GM12878 (cell line): ENCODE measurements at regions not wholly inside any gene's neighbourhood (a gene's known extent, or its start where the extent isn't known, plus 50 kb on each side); places are given as distances from the start of the nearest gene placed in this dataset.

ENCODE experiments used
- ATAC-seq: fragments of 200-7000 bp; cut with Tn5 transposase; 3 replicates; pipeline ENCODE4 v1.9.1; 2020; ENCODE audit warnings: mild to moderate bottlenecking, moderate library complexity
- BruUV-seq: library from RNA; stranded (reverse); fragments of 400-500 nt; replicated peaks from 2 replicates; lab custom pipeline; 2021; lab: Mats Ljungman, UMichigan
- CTCF ChIA-PET: fragments of 300-600 bp; sonication (Branson Sonifier 250); formaldehyde crosslinking; extraction: SDS; loops from one replicate; lab custom pipeline; 2021; ENCODE audit warnings: inconsistent platforms; lab: Yijun Ruan, JAX
- POLR2A ChIA-PET: fragments of 350-600 bp; formaldehyde crosslinking; extraction: SDS; loops from one replicate; lab custom pipeline; 2021; ENCODE audit warnings: inconsistent platforms; lab: Charles Lee
- RAD21 ChIA-PET: fragments of 300-600 bp; sonication (Branson Sonifier 250); formaldehyde crosslinking; loops from one replicate; lab custom pipeline; 2023; ENCODE audit warnings: antibody characterized with exemption; ENCODE audit not compliant: unreplicated experiment; lab: Charles Lee
- SMC1A ChIA-PET: fragments of 300-600 bp; sonication (Branson Sonifier 250); formaldehyde crosslinking; loops from one replicate; lab custom pipeline; 2023; ENCODE audit not compliant: unreplicated experiment, uncharacterized antibody; lab: Charles Lee
- DNase-seq: peaks from one replicate; pipeline ENCODE4 v3.0.0-alpha.2; 2011; ENCODE audit warnings: low read depth, low spot score
- FAIRE-seq: peaks from 3 replicates; lab custom pipeline; 2011; peaks lifted over from hg19 to GRCh38; lab: Jason Lieb, UNC
- H2AFZ ChIP-seq: 2 replicates; pipeline ENCODE4 v1.6.0; 2011; ENCODE audit warnings: low read depth, low read length, control low read depth; ENCODE audit not compliant: control insufficient read depth
- H3K27ac ChIP-seq: 2 replicates; pipeline ENCODE4 v1.5.1; 2011; ENCODE audit warnings: control low read depth; ENCODE audit not compliant: control insufficient read depth, insufficient read depth
- H3K27me3 ChIP-seq, 2 experiments: replicated peaks in 1 of 2; 2 replicates each; pipeline versions ENCODE4 v1.6.0 to v1.6.1; 2011; ENCODE audit warnings: low read length in 1 of 2; ENCODE audit not compliant: control insufficient read depth in 2 of 2, insufficient read depth in 2 of 2
- H3K36me3 ChIP-seq, 2 experiments: 2 replicates each; pipeline ENCODE4 v1.5.1; 2011; ENCODE audit warnings: low read length in 1 of 2; ENCODE audit not compliant: control insufficient read depth in 2 of 2, insufficient read depth in 2 of 2
- H3K4me1 ChIP-seq: 2 replicates; pipeline ENCODE4 v1.6.1; 2011; ENCODE audit warnings: mild to moderate bottlenecking, low read length, moderate library complexity, mixed read lengths; ENCODE audit not compliant: control insufficient read depth, insufficient read depth
- H3K4me2 ChIP-seq: 2 replicates; pipeline ENCODE4 v1.6.0; 2011; ENCODE audit warnings: control low read depth; ENCODE audit not compliant: control insufficient read depth, insufficient read depth
- H3K4me3 ChIP-seq: fragments of 200-600 bp; sonication (generic); 2 replicates; pipeline ENCODE4 v1.5.1; 2016
- H3K79me2 ChIP-seq: 2 replicates; pipeline ENCODE4 v1.6.0; 2011; ENCODE audit warnings: low read length; ENCODE audit not compliant: control insufficient read depth, insufficient read depth
- H3K9ac ChIP-seq: 2 replicates; pipeline ENCODE4 v1.8.0; 2011; ENCODE audit warnings: low read length, control low read depth, mixed read lengths; ENCODE audit not compliant: control insufficient read depth, insufficient read depth
- H3K9me3 ChIP-seq: replicated peaks from 3 replicates; pipeline ENCODE4 v1.5.1; 2011; ENCODE audit warnings: mild to moderate bottlenecking, low read length; ENCODE audit not compliant: control insufficient read depth, insufficient read depth
- H4K20me1 ChIP-seq: 2 replicates; pipeline ENCODE4 v1.6.0; 2011; ENCODE audit not compliant: control insufficient read depth, insufficient read depth
- BMI1 ChIP-seq: fragments of 450-650 bp; IDR thresholded peaks from 2 replicates; pipeline ENCODE4 v1.6.1; 2016; ENCODE audit warnings: mild to moderate bottlenecking, moderate library complexity, borderline replicate concordance
- BRCA1 ChIP-seq: IDR thresholded peaks from 2 replicates; pipeline ENCODE4 v1.6.1; 2011; ENCODE audit warnings: low read depth, low read length, improper control_type of control experiment
- CBX5 ChIP-seq: sonication (generic); IDR thresholded peaks from 2 replicates; pipeline ENCODE4 v1.6.1; 2016; ENCODE audit warnings: low read depth, moderate library complexity, mild to moderate bottlenecking, inconsistent platforms
- FOXM1 ChIP-seq: IDR thresholded peaks from 2 replicates; pipeline ENCODE4 v1.6.1; 2012; ENCODE audit warnings: low read depth, mild to moderate bottlenecking, inconsistent platforms, low read length, moderate library complexity
- GABPA ChIP-seq: IDR thresholded peaks from 2 replicates; pipeline ENCODE4 v1.6.1; 2014; ENCODE audit warnings: antibody characterized with exemption, low read depth, mild to moderate bottlenecking, inconsistent platforms
- KAT2A ChIP-seq: conservative IDR thresholded peaks from 2 replicates; pipeline ENCODE4 v1.6.1; 2011; ENCODE audit warnings: low read depth, low read length; ENCODE audit not compliant: control insufficient read depth
- LARP7 ChIP-seq: fragments of 450-650 bp; IDR thresholded peaks from 2 replicates; pipeline ENCODE4 v1.6.1; 2017; ENCODE audit warnings: mild to moderate bottlenecking
- MTA2 ChIP-seq: fragments of 450-650 bp; IDR thresholded peaks from 2 replicates; pipeline ENCODE4 v1.6.1; 2016; ENCODE audit warnings: low read depth, mild to moderate bottlenecking, moderate library complexity
- MTA3 ChIP-seq: IDR thresholded peaks from 2 replicates; pipeline ENCODE4 v1.6.1; 2012; ENCODE audit warnings: low read length, inconsistent platforms, borderline replicate concordance
- MYC ChIP-seq: IDR thresholded peaks from 2 replicates; pipeline ENCODE4 v1.6.1; 2011; ENCODE audit warnings: mild to moderate bottlenecking, low read length, moderate library complexity, inconsistent platforms; ENCODE audit not compliant: insufficient read depth, insufficient replicate concordance, insufficient read length, severe bottlenecking
- NFYA ChIP-seq: IDR thresholded peaks from 2 replicates; pipeline ENCODE4 v1.6.1; 2011; ENCODE audit warnings: low read depth, mild to moderate bottlenecking, low read length, improper control_type of control experiment, borderline replicate concordance
- PAX5 ChIP-seq: IDR thresholded peaks from 2 replicates; pipeline ENCODE4 v1.6.1; 2011; ENCODE audit warnings: low read depth, low read length, borderline replicate concordance
- RBBP5 ChIP-seq: fragments of 200-600 bp; sonication (generic); conservative IDR thresholded peaks from 2 replicates; pipeline ENCODE4 v1.6.1; 2016
- SIX5 ChIP-seq: IDR thresholded peaks from 2 replicates; pipeline ENCODE4 v1.6.1; 2011; ENCODE audit warnings: mild to moderate bottlenecking, low read depth, low read length, moderate library complexity; ENCODE audit not compliant: severe bottlenecking
- SMARCA5 ChIP-seq: fragments of 450-650 bp; IDR thresholded peaks from 2 replicates; pipeline ENCODE4 v1.6.1; 2017; ENCODE audit warnings: mild to moderate bottlenecking
- SPI1 ChIP-seq: IDR thresholded peaks from 2 replicates; pipeline ENCODE4 v1.6.1; 2011; ENCODE audit warnings: low read depth, mild to moderate bottlenecking, low read length, moderate library complexity, borderline replicate concordance; ENCODE audit not compliant: insufficient read depth
- SREBF2 ChIP-seq: IDR thresholded peaks from 2 replicates; pipeline ENCODE4 v1.6.1; 2012; ENCODE audit warnings: mild to moderate bottlenecking, low read length
- STAT1 ChIP-seq: fragments of 450-650 bp; conservative IDR thresholded peaks from 2 replicates; pipeline ENCODE4 v1.6.1; 2014; ENCODE audit warnings: antibody characterized with exemption, mild to moderate bottlenecking
- SUPT20H ChIP-seq: IDR thresholded peaks from 2 replicates; pipeline ENCODE4 v1.6.1; 2011; ENCODE audit warnings: low read depth, mild to moderate bottlenecking, low read length, moderate library complexity, borderline replicate concordance; ENCODE audit not compliant: control insufficient read depth
- TCF7 ChIP-seq: IDR thresholded peaks from 2 replicates; pipeline ENCODE4 v1.6.1; 2014; ENCODE audit warnings: antibody characterized with exemption, borderline replicate concordance
- WRNIP1 ChIP-seq: IDR thresholded peaks from 2 replicates; pipeline ENCODE4 v1.6.1; 2011; ENCODE audit warnings: low read depth, low read length, improper control_type of control experiment, borderline replicate concordance
- YBX1 ChIP-seq: fragments of 450-650 bp; IDR thresholded peaks from 2 replicates; pipeline ENCODE4 v1.6.1; 2016; ENCODE audit warnings: antibody characterized with exemption
- WGBS: methylation state at CpG from one replicate; pipeline ENCODE4 v1.1.6; 2016; ENCODE audit warnings: low lambda C conversion rate; ENCODE audit not compliant: insufficient replicate concordance, insufficient coverage; ENCODE audit errors: missing lambda C conversion rate; 5-methylcytosine and 5-hydroxymethylcytosine counted together
- in situ Hi-C: fragments of 300-500 bp; cut with MboI; formaldehyde crosslinking; loops from 9 replicates; pipeline ENCODE4 v1.14.3; 2018; ENCODE audit warnings: mixed read lengths
- intact Hi-C: fragments of 100-400 bp; cut with micrococcal nuclease; formaldehyde crosslinking; loops from one replicate; pipeline ENCODE4 v1.14.2; 2022; ENCODE audit not compliant: unreplicated experiment
- TF ChIP-seq, protein P1 (sequence below): IDR thresholded peaks from 2 replicates; pipeline ENCODE4 v1.6.1; 2011; ENCODE audit warnings: mild to moderate bottlenecking, low read depth, low read length, moderate library complexity; ENCODE audit not compliant: insufficient replicate concordance
- TF ChIP-seq, protein P2 (sequence below): IDR thresholded peaks from 2 replicates; pipeline ENCODE4 v1.6.1; 2012; ENCODE audit warnings: low read depth, low read length, improper control_type of control experiment
- TF ChIP-seq, protein P3 (sequence below): IDR thresholded peaks from 2 replicates; pipeline ENCODE4 v1.6.1; 2012; ENCODE audit warnings: low read depth, low read length, improper control_type of control experiment

DNA sequence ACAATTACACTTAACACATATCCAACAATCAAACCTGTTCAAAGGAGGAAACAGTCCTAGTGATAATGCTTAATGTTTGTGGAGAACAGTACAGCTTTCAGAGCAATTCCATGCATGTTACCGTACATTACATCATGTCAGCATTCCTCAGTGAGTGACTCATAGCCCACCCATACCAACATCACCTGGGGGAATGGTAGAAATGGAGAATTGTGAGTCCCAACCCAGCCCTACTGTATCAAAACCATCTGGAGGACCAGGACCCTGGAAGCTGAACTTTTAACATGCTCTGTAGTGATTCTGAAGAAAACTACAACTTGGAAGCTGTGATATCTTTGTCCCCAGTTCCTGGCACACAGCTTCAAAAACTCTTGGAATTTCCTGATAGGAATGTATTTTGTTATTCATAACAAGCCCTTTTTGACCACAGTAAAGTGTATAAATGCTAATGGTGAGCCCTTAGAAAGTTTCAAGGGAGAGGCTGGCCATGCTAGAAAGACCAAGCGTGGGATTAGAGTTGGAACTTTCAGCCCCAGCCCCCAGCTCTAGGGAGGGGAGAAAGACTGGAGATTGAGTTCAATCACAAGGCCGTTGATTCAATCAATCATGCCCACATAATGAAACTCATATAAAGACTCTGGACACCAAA lies 301.1 kb downstream of the BUD13 start (continued):
- TF ChIP-seq FOXM1 (no peak), KAT2A (no peak), BMI1 (no peak), MTA2 (no peak), TCF7 (no peak), CBX5 (no peak), STAT1 (no peak), SPI1 (no peak), BRCA1 (no peak), SMARCA5 (no peak)
- TF ChIP-seq, protein P1, sequence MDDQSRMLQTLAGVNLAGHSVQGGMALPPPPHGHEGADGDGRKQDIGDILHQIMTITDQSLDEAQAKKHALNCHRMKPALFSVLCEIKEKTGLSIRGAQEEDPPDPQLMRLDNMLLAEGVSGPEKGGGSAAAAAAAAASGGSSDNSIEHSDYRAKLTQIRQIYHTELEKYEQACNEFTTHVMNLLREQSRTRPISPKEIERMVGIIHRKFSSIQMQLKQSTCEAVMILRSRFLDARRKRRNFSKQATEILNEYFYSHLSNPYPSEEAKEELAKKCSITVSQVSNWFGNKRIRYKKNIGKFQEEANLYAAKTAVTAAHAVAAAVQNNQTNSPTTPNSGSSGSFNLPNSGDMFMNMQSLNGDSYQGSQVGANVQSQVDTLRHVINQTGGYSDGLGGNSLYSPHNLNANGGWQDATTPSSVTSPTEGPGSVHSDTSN, result no peak

DNA sequence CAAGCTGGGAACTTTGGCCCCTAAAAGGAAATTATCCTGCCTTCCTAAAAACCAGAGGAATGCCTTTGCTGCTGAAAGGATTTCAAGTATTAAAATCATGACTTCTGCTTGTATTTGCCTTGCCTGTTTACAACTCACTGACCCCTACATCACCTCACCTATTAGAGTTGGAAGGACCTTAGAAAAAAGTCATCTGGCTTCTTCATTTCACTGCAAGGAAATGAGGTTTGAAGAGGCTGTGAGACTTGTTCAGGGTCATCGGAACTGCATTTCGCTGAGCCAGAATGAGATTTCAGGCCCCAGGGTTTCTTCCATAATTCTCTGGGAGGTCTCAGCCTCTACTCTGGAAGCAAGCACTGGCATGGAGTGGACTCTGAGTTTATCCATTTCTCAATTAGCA lies 304.1 kb downstream of the BUD13 start:
- ATAC-seq, result no peak
- no peak overlapping the region for H3K4me2 ChIP-seq
- WGBS, result 50% methylated on average over 2 of the region's 2 CpGs
- BruUV-seq, result no TSS peak
- in situ Hi-C loops (no loop called here), intact Hi-C loops (no loop called here)
- no peaks in the 10 kb centered on the region for H3K36me3 ChIP-seq
- H3K27me3 ChIP-seq, result peaks cover 1 to 8% of the 10 kb centered on the region in 2 experiments; a peak in 2 of 4 replicates
- POLR2A ChIA-PET, result no interaction called here
- no peaks in the 10 kb centered on the region for H3K9me3 ChIP-seq
- H4K20me1 ChIP-seq, result no peaks in the 10 kb centered on the region
- no peak overlapping the region for H3K9ac ChIP-seq
- no peaks in the 10 kb centered on the region for H3K79me2 ChIP-seq
- H3K4me1 ChIP-seq, result no peaks in the 10 kb centered on the region
- no peak overlapping the region for H3K27ac ChIP-seq
- no peak overlapping the region for H2AFZ ChIP-seq
- no peak for DNase-seq
- SMC1A ChIA-PET, result no interaction called here
- CTCF ChIA-PET, result no interaction called here
- RAD21 ChIA-PET, result no interaction called here
- no peak for FAIRE-seq
- H3K4me3 ChIP-seq, result no peak overlapping the region
- TF ChIP-seq LARP7 (no peak), SREBF2 (no peak), BRCA1 (no peak), MYC (no peak), SIX5 (no peak), NFYA (no peak), SUPT20H (no peak), MTA3 (no peak), GABPA (no peak), YBX1 (no peak), WRNIP1 (no peak), RBBP5 (no peak), PAX5 (no peak)
- TF ChIP-seq, protein P2, sequence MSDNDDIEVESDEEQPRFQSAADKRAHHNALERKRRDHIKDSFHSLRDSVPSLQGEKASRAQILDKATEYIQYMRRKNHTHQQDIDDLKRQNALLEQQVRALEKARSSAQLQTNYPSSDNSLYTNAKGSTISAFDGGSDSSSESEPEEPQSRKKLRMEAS, result no peak
- TF ChIP-seq, protein P3, sequence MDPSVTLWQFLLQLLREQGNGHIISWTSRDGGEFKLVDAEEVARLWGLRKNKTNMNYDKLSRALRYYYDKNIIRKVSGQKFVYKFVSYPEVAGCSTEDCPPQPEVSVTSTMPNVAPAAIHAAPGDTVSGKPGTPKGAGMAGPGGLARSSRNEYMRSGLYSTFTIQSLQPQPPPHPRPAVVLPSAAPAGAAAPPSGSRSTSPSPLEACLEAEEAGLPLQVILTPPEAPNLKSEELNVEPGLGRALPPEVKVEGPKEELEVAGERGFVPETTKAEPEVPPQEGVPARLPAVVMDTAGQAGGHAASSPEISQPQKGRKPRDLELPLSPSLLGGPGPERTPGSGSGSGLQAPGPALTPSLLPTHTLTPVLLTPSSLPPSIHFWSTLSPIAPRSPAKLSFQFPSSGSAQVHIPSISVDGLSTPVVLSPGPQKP, result no peak
